ENCODE measurements at regions not wholly inside any gene's neighbourhood (a gene's known extent, or its start where the extent isn't known, plus 50 kb on each side); places are given as distances from the start of the nearest gene placed in this dataset.

- TF ChIP-seq PATZ1 (CRISPR knock-in tag; IDR thresholded peaks at IDR 0.05; ENCODE audit: borderline replicate concordance) (no peak), TOX (CRISPR knock-in tag; IDR thresholded peaks at IDR 0.05; ENCODE audit: borderline replicate concordance) (no peak), OSR1 (CRISPR knock-in tag; IDR thresholded peaks at IDR 0.05) (no peak), CREB5 (CRISPR knock-in tag; IDR thresholded peaks at IDR 0.05; ENCODE audit: low read depth) (no peak)
Observed at GRCh38 chr3:177898185-177898584, 638.1 kb upstream of the KCNMB2 start (continued).

- no peak for TF ChIP-seq ZFP3 (CRISPR knock-in tag; IDR thresholded peaks at IDR 0.05)
- TF ChIP-seq CSDC2 (CRISPR knock-in tag; IDR thresholded peaks at IDR 0.05): no peak
- no peak for TF ChIP-seq ISL1 (CRISPR knock-in tag; IDR thresholded peaks at IDR 0.05)
- no peak for TF ChIP-seq POU6F1 (CRISPR knock-in tag; IDR thresholded peaks at IDR 0.05; ENCODE audit: borderline replicate concordance, low read depth)
- TF ChIP-seq ZC3H10 (CRISPR knock-in tag; IDR thresholded peaks at IDR 0.05): no peak
- TF ChIP-seq TOX (CRISPR knock-in tag; IDR thresholded peaks at IDR 0.05; ENCODE audit: borderline replicate concordance): no peak
- TF ChIP-seq ZFP30 (CRISPR knock-in tag; IDR thresholded peaks at IDR 0.05): no peak
- no peak for TF ChIP-seq PATZ1 (CRISPR knock-in tag; IDR thresholded peaks at IDR 0.05; ENCODE audit: borderline replicate concordance)
- TF ChIP-seq RARB (CRISPR knock-in tag; IDR thresholded peaks at IDR 0.05): no peak
- no peak for TF ChIP-seq BACH2 (CRISPR knock-in tag; IDR thresholded peaks at IDR 0.05; ENCODE audit: borderline replicate concordance)
- no peak for ATAC-seq
Observed at GRCh38 chr3:177899275-177900067, 636.8 kb upstream of the KCNMB2 start.

GRCh38 chr3:177902876-177903275 lies 633.4 kb upstream of the KCNMB2 start:
- ATAC-seq: no peak
- TF ChIP-seq CSRNP3 (CRISPR knock-in tag; IDR thresholded peaks at IDR 0.05) (no peak), BACH2 (CRISPR knock-in tag; IDR thresholded peaks at IDR 0.05; ENCODE audit: borderline replicate concordance) (no peak), OSR1 (CRISPR knock-in tag; IDR thresholded peaks at IDR 0.05) (no peak), ZNF8 (CRISPR knock-in tag; IDR thresholded peaks at IDR 0.05) (no peak), ESRRG (CRISPR knock-in tag; IDR thresholded peaks at IDR 0.05) (no peak), SNAI2 (CRISPR knock-in tag; IDR thresholded peaks at IDR 0.05) (no peak), TOX (CRISPR knock-in tag; IDR thresholded peaks at IDR 0.05; ENCODE audit: borderline replicate concordance) (no peak), RARB (CRISPR knock-in tag; IDR thresholded peaks at IDR 0.05) (no peak), ZFP3 (CRISPR knock-in tag; IDR thresholded peaks at IDR 0.05) (no peak), ARNTL (CRISPR knock-in tag; IDR thresholded peaks at IDR 0.05; ENCODE audit: borderline replicate concordance, low read depth) (no peak), CSDC2 (CRISPR knock-in tag; IDR thresholded peaks at IDR 0.05) (no peak), GLIS3 (CRISPR knock-in tag; IDR thresholded peaks at IDR 0.05) (no peak), ZNF565 (CRISPR knock-in tag; conservative IDR thresholded peaks at IDR 0.05; ENCODE audit: low read depth) (no peak), CREB5 (CRISPR knock-in tag; IDR thresholded peaks at IDR 0.05; ENCODE audit: low read depth) (no peak), PATZ1 (CRISPR knock-in tag; IDR thresholded peaks at IDR 0.05; ENCODE audit: borderline replicate concordance) (no peak), ZC3H10 (CRISPR knock-in tag; IDR thresholded peaks at IDR 0.05) (no peak), TCF4 (CRISPR knock-in tag; IDR thresholded peaks at IDR 0.05; ENCODE audit: borderline replicate concordance) (no peak), PPARA (CRISPR knock-in tag; IDR thresholded peaks at IDR 0.05; ENCODE audit: borderline replicate concordance) (no peak), ISL1 (CRISPR knock-in tag; IDR thresholded peaks at IDR 0.05) (no peak)

Measured in SK-N-SH treated with all-trans-retinoic acid at 6 μM for 48 hours (cell line).